OCI-LY3 (cell line): ENCODE measurements at regions not wholly inside any gene's neighbourhood (a gene's known extent, or its start where the extent isn't known, plus 50 kb on each side); places are given as distances from the start of the nearest gene placed in this dataset.

Experiments
- H2AFZ ChIP-seq: fragments of 200-600, 300-600 bp; shearing (Covaris generic); 2 replicates; pipeline ENCODE4 v1.6.0; 2014; ENCODE audit warnings: antibody characterized with exemption, low read depth, low read length
- H3K27ac ChIP-seq: fragments of 200-600, 300-600 bp; sonication (generic); 2 replicates; pipeline ENCODE4 v1.5.1; 2014; ENCODE audit warnings: mild to moderate bottlenecking, low read length, moderate library complexity, mixed read lengths
- H3K27me3 ChIP-seq: fragments of 200-600, 300-600 bp; sonication (generic); 2 replicates; pipeline ENCODE4 v1.6.1; 2014; ENCODE audit warnings: low read depth, low read length, mixed read lengths
- H3K36me3 ChIP-seq: fragments of 200-600, 300-600 bp; sonication (generic); replicated peaks from 2 replicates; pipeline ENCODE3; 2014; ENCODE audit warnings: low read depth, low read length, mixed read lengths
- H3K4me1 ChIP-seq: fragments of 300-600, 200-600 bp; sonication (generic); 2 replicates; pipeline ENCODE4 v1.6.1; 2014; ENCODE audit warnings: low read length, mixed read lengths
- H3K4me2 ChIP-seq: fragments of 200-600, 300-600 bp; sonication (generic); 2 replicates; pipeline ENCODE4 v1.6.1; 2014; ENCODE audit warnings: low read length, mixed read lengths
- H3K4me3 ChIP-seq: fragments of 300-600, 200-600 bp; sonication (generic); 2 replicates; pipeline ENCODE4 v1.5.1; 2014; ENCODE audit warnings: antibody characterized with exemption, mild to moderate bottlenecking, low read length, moderate library complexity
- H3K79me2 ChIP-seq: fragments of 300-600, 200-600 bp; shearing (Covaris generic); 2 replicates; pipeline ENCODE4 v1.6.1; 2014; ENCODE audit warnings: mild to moderate bottlenecking, low read length, mixed read lengths
- H3K9ac ChIP-seq: fragments of 300-600, 200-600 bp; shearing (Covaris generic); 2 replicates; pipeline ENCODE4 v1.6.0; 2014; ENCODE audit warnings: mild to moderate bottlenecking, low read length, moderate library complexity
- H3K9me3 ChIP-seq: fragments of 200-600, 300-600 bp; shearing (Covaris generic); 2 replicates; pipeline ENCODE4 v1.6.1; 2014; ENCODE audit warnings: low read length, mixed read lengths; ENCODE audit not compliant: insufficient read depth
- H4K20me1 ChIP-seq: fragments of 200-600, 300-600 bp; sonication (generic); 2 replicates; pipeline ENCODE4 v1.6.1; 2016; ENCODE audit warnings: low read length, mixed read lengths; ENCODE audit not compliant: insufficient read depth
- EZH2phosphoT487 ChIP-seq: fragments of 200-600 bp; shearing (Covaris generic); IDR thresholded peaks from 2 replicates; pipeline ENCODE4 v1.6.1; 2018; ENCODE audit warnings: antibody characterized with exemption, mixed run types, low read depth
- TF ChIP-seq, protein P1 (sequence below): fragments of 200-600, 300-600 bp; sonication (generic); IDR thresholded peaks from 2 replicates; pipeline ENCODE4 v1.5.1; 2014; ENCODE audit warnings: antibody characterized with exemption, low read length, low read depth

DNA sequence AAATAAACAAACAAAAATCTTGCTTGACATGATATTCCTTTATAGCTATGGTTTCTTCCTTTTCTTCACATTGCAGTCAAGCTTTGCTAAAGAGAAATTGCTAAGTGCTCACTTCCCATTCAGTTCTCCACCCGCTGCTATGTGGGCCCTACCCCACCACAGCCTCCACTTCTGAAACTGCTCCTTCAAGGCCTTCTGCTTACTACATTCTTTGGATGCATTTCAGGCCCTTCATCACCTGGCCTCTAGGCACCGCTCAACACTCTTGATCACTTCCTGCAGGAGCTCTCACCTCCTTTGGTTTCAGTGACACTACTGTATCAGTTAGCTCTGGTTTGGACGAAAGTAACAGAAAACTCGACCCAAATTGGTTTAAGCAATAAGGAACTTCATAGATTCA, 72.4 kb downstream of the KLF5 start:
- no peak for TF ChIP-seq EZH2phosphoT487
- TF ChIP-seq, protein P1, sequence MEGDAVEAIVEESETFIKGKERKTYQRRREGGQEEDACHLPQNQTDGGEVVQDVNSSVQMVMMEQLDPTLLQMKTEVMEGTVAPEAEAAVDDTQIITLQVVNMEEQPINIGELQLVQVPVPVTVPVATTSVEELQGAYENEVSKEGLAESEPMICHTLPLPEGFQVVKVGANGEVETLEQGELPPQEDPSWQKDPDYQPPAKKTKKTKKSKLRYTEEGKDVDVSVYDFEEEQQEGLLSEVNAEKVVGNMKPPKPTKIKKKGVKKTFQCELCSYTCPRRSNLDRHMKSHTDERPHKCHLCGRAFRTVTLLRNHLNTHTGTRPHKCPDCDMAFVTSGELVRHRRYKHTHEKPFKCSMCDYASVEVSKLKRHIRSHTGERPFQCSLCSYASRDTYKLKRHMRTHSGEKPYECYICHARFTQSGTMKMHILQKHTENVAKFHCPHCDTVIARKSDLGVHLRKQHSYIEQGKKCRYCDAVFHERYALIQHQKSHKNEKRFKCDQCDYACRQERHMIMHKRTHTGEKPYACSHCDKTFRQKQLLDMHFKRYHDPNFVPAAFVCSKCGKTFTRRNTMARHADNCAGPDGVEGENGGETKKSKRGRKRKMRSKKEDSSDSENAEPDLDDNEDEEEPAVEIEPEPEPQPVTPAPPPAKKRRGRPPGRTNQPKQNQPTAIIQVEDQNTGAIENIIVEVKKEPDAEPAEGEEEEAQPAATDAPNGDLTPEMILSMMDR, result 0 out of 2 replicates have a peak, but pooled peaks have one; percentile 5
- Histone ChIP-seq H3K79me2 (no peaks in the 10 kb centered on the region), H3K9ac (no peak overlapping the region), H3K36me3 (no peaks in the 10 kb centered on the region), H3K27ac (no peak overlapping the region), H3K4me1 (no peaks in the 10 kb centered on the region), H4K20me1 (no peaks in the 10 kb centered on the region), H2AFZ (no peak overlapping the region), H3K27me3 (no peaks in the 10 kb centered on the region), H3K9me3 (no peaks in the 10 kb centered on the region), H3K4me3 (no peak overlapping the region), H3K4me2 (no peak overlapping the region)

DNA sequence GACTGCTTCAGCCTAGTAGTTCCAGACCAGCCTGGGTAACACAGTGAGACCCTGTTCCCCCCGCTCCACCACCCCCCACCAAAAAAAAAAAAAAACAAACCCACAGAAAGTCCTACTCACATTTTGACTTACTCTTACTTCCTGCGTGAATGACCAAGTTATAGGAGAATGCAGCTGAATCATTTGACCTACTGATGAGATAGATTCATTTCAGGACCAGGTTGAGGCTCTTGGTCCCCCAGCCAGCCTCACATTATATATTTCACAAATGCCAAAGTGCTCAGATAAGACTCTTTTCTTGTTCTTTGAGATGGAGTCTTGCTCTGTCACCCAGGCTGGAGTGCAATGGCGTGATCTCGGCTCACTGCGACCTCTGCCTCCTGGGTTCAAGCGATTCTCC, 70.2 kb downstream of the KLF5 start:
- Histone ChIP-seq H4K20me1 (no peaks in the 10 kb centered on the region), H3K27ac (no peak overlapping the region), H3K79me2 (no peaks in the 10 kb centered on the region), H3K9ac (no peak overlapping the region), H2AFZ (no peak overlapping the region), H3K9me3 (no peaks in the 10 kb centered on the region), H3K4me2 (no peak overlapping the region), H3K4me3 (no peak overlapping the region), H3K27me3 (no peaks in the 10 kb centered on the region), H3K4me1 (no peaks in the 10 kb centered on the region), H3K36me3 (no peaks in the 10 kb centered on the region)
- TF ChIP-seq EZH2phosphoT487, result no peak
- TF ChIP-seq, protein P1, result no peak
